Calu3 (cell line): ENCODE measurements at regions not wholly inside any gene's neighbourhood (a gene's known extent, or its start where the extent isn't known, plus 50 kb on each side); places are given as distances from the start of the nearest gene placed in this dataset.
"Not testable (repeated sequence)": the region's sequence is repeated elsewhere in the genome, so short reads cannot be mapped to it uniquely, and the experiment has no call there.

Source experiments
- BruUV-seq: library from RNA; stranded (reverse); fragments of 400-500 nt; replicated peaks from 2 replicates; lab custom pipeline; 2021; lab: Mats Ljungman, UMichigan
- CTCF ChIA-PET: fragments of 300-600 bp; sonication (Branson Sonifier 250); formaldehyde crosslinking; loops from one replicate; lab custom pipeline; 2022; ENCODE audit warnings: antibody characterized with exemption; lab: Charles Lee
- DNase-seq: peaks from one replicate; pipeline ENCODE4 v3.0.0; 2022
- H3K27ac Mint-ChIP-seq: one replicate; pipeline ENCODE4 v1.8.0; 2022; ENCODE audit warnings: mixed read lengths; ENCODE audit not compliant: unreplicated experiment
- H3K27me3 Mint-ChIP-seq: one replicate; pipeline ENCODE4 v1.8.0; 2022; ENCODE audit warnings: mixed read lengths; ENCODE audit not compliant: unreplicated experiment
- H3K36me3 Mint-ChIP-seq: one replicate; pipeline ENCODE4 v1.8.0; 2022; ENCODE audit warnings: mild to moderate bottlenecking, moderate library complexity, mixed read lengths; ENCODE audit not compliant: insufficient read depth, unreplicated experiment
- H3K4me1 Mint-ChIP-seq: one replicate; pipeline ENCODE4 v1.8.0; 2022; ENCODE audit warnings: mild to moderate bottlenecking, low read depth, mixed read lengths; ENCODE audit not compliant: unreplicated experiment
- H3K4me3 Mint-ChIP-seq: one replicate; pipeline ENCODE4 v1.8.0; 2022; ENCODE audit warnings: mild to moderate bottlenecking, low read depth, moderate library complexity, mixed read lengths; ENCODE audit not compliant: unreplicated experiment
- H3K9me3 Mint-ChIP-seq: one replicate; pipeline ENCODE4 v1.8.0; 2022; ENCODE audit warnings: low read depth, mixed read lengths; ENCODE audit not compliant: unreplicated experiment
- CTCF ChIP-seq: fragments of 200-600 bp; IDR thresholded peaks from one replicate; pipeline ENCODE4 v1.8.0; 2022; ENCODE audit warnings: antibody characterized with exemption; ENCODE audit not compliant: unreplicated experiment
- intact Hi-C: fragments of 100-400 bp; cut with micrococcal nuclease; formaldehyde crosslinking; loops from one replicate; pipeline ENCODE4 v1.10.0; 2022; ENCODE audit not compliant: unreplicated experiment

GRCh38 chr6:2344319-2344905 lies 99.0 kb upstream of the GMDS start:
- H3K27me3 Mint-ChIP-seq: no peaks in the 10 kb centered on the region
- peaks cover 3% of the 10 kb centered on the region for H3K36me3 Mint-ChIP-seq
- peaks cover 4% of the 10 kb centered on the region for H3K9me3 Mint-ChIP-seq
- H3K4me1 Mint-ChIP-seq: no peaks in the 10 kb centered on the region
- H3K4me3 Mint-ChIP-seq: no peak overlapping the region
- DNase-seq: no peak
- no TSS peak for BruUV-seq
- CTCF ChIA-PET: no interaction called here
- TF ChIP-seq CTCF: no peak
- no peak overlapping the region for H3K27ac Mint-ChIP-seq
- intact Hi-C loops: no loop called here

DNA sequence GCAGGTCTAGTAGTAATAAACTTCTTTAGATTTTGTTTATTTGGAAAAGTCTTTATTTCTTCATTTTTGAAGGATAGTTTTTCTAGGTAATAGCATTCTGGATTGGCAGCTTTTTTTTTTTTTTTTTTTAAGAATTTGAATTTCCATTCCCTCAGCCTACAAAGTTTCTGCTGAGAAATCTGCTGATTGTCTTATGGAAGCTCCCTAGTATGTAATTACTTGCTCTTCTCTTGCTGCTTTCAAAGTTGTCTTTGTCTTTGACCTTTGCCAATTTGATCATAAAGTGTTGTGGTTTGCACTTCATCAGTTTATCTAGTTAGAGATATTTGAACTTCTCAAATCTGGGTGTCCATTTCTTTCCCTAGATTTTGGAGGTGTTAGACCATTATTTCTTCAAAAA lies 82.2 kb upstream of the GMDS start:
- peaks cover 28% of the 10 kb centered on the region for H3K9me3 Mint-ChIP-seq
- BruUV-seq: no TSS peak
- TF ChIP-seq CTCF: no peak
- no peaks in the 10 kb centered on the region for H3K27me3 Mint-ChIP-seq
- H3K27ac Mint-ChIP-seq: no peak overlapping the region
- DNase-seq: no peak
- intact Hi-C loops: no loop called here
- H3K4me3 Mint-ChIP-seq: no peak overlapping the region
- no peaks in the 10 kb centered on the region for H3K4me1 Mint-ChIP-seq
- H3K36me3 Mint-ChIP-seq: no peaks in the 10 kb centered on the region
- CTCF ChIA-PET: no interaction called here

DNA sequence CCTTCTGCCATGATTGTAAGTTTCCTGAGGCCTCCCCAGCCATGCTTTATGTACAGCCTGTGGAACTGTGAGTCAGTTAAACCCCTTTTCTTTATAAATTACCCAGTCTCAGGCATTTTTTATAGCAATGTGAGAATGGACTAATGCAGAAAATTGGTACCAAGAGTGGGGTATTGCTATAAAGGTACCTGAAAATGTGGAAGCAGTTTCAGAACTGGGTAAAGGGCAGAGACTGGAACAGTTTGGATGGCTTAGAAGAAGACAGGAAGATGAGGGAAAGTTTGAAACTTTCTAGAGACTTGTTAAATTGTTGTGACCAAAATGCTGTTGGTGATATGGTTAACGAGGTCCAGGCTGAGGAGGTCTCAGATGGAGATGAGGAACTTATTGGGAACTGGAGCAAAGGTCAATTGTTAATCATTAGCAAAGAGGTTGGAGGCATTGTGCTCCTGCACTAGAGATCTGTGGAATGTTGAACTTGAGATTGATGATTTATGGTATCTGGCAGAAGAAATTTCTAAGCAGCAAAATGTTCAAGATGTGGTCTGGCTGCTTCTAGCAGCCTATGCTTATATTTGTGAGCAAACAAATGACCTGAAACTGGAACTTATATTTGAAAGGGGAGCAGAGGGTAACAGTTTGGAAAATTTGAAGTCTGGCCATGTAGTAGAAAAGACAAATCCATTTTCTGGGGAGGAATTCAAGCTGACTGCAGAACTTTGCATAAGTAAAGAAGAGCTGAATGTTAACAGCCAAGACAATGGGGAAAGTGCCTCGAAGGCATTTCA lies 79.0 kb upstream of the GMDS start:
- Mint-ChIP-seq H3K9me3 (peaks cover 23% of the 10 kb centered on the region), H3K27ac (no peak overlapping the region), H3K4me3 (no peak overlapping the region), H3K36me3 (no peaks in the 10 kb centered on the region), H3K27me3 (no peaks in the 10 kb centered on the region), H3K4me1 (no peaks in the 10 kb centered on the region)
- CTCF ChIA-PET: no interaction called here
- intact Hi-C loops: no loop called here
- DNase-seq: no peak
- no peak for TF ChIP-seq CTCF
- BruUV-seq: no TSS peak

- intact Hi-C loops, CTCF ChIA-PET, DNase-seq, H3K4me3 Mint-ChIP-seq, H3K27me3 Mint-ChIP-seq, H3K9me3 Mint-ChIP-seq, H3K27ac Mint-ChIP-seq, H3K36me3 Mint-ChIP-seq, H3K4me1 Mint-ChIP-seq, BruUV-seq: not testable (repeated sequence)
Observed at GRCh38 chr6:2317498-2317897, 72.1 kb upstream of the GMDS start.

GRCh38 chr6:2314641-2315040 lies 69.2 kb upstream of the GMDS start:
- CTCF ChIA-PET: no interaction called here
- H3K4me3 Mint-ChIP-seq: no peak overlapping the region
- peaks cover 3% of the 10 kb centered on the region for H3K9me3 Mint-ChIP-seq
- no peak for TF ChIP-seq CTCF
- H3K27ac Mint-ChIP-seq: no peak overlapping the region
- no peaks in the 10 kb centered on the region for H3K4me1 Mint-ChIP-seq
- BruUV-seq: no TSS peak
- no peaks in the 10 kb centered on the region for H3K27me3 Mint-ChIP-seq
- intact Hi-C loops: no loop called here
- H3K36me3 Mint-ChIP-seq: no peaks in the 10 kb centered on the region
- DNase-seq: no peak
